Activated T-cell treated with anti-CD3 and anti-CD28 coated beads for 48 hours (primary cell): ENCODE measurements at regions not wholly inside any gene's neighbourhood (a gene's known extent, or its start where the extent isn't known, plus 50 kb on each side); places are given as distances from the start of the nearest gene placed in this dataset.
"Not testable (repeated sequence)": the region's sequence is repeated elsewhere in the genome, so short reads cannot be mapped to it uniquely, and the experiment has no call there.

Source experiments
- DNase-seq: peaks from one replicate; pipeline ENCODE4 v3.0.0-alpha.2; 2020; ENCODE audit warnings: low read depth

DNA sequence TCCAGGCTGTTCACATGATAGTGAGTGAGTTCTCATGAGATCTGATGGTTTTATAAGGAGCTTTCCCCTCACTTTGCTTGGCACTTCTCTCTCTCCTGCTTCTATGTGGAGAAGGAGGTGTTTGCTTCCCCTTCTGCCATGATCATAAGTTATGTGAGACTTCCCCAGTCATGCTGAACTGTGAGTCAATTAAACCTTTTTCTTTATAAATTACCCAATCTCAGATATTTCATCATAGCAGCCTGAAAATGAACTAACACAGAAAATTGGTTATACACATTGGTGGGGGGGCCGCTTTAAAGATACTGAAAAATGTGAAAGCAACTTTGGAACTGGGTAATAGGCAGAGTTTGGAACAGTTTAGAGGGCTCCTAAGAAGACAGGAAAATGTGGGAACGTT is 741.1 kb upstream of the LUZP2 start:
- no peak for DNase-seq

DNA sequence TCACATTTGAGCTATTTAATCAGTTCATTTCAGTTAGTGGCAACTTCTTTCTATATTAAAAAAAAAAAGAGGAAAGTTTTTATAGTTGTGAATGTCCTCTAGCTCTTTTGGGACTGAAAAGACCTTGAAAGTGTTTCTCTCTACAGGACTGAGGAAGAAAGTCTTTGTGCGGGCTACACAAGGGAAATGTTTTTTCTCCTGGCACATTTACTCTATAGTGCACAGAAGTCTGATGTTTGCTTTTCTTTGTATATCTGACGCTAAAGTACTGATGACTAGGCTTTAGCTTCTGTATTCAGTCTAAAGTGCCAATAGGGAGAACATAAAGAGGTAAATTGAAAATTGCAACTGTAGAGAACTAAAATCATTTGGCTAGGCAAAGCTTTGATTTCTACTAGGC is 737.4 kb upstream of the LUZP2 start:
- no peak for DNase-seq

DNA sequence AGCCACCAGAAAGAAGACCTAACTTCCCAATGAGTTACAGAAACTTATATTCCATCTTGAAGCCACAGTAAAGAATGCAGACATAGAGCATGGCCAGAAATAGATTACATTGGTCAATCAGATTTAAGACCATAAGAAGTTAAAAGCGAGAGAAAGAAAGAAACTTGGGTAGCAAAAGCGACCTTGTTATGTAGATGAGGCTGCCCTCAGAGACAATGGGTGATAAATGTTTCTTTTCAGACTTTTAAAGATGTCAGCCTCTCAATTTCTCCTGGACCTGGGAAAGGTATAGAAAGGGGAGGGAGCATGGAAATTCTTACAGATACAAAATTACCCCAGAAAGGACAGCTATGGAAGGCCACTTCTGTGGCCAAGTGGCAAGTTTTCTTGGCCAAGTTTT is 732.6 kb upstream of the LUZP2 start:
- no peak for DNase-seq

DNA sequence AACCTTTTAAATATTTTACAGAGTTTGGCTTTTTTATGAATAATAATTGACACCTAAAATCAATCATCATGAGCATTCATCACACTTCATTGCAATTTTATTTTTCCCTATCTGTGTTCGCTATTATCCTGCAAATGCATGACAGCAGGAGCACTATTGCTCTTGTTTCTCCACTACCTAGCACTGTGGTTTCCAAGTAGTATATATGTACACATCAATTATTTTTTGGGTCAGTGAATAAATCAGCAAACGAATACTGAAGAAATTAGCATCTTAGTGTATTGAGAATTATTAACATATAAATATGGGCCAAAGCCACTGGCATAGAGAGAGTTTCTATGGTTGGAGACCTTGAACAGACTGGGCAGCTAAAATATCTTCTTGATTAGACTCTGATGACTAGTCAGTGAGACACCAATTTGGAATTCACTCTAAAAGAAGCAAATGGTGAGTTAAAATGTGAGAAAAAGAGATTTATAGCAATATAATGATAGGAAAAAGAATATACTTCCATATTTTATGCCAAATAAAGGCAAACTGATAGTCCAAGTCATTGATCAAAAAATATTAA is 731.1 kb upstream of the LUZP2 start:
- DNase-seq = no peak

DNA sequence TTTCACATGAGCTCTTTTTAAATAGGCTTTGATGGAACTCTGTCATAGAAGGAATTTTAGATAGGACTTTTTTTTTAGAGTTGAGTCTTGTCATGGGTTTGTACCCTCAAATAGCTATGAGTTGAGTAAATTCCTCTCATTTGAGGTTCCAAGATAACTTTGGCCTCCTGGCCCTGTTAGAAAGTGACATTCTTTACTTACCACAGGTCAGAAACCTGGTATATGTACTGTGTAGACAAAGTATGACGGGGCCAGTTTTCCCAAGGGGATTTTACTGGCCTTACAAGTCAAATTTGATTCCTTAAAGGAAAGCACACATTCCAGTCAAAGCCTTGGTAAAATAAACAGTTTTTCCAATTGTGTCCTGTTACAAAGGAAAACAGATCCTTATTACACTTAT is 729.3 kb upstream of the LUZP2 start:
- no peak for DNase-seq

DNA sequence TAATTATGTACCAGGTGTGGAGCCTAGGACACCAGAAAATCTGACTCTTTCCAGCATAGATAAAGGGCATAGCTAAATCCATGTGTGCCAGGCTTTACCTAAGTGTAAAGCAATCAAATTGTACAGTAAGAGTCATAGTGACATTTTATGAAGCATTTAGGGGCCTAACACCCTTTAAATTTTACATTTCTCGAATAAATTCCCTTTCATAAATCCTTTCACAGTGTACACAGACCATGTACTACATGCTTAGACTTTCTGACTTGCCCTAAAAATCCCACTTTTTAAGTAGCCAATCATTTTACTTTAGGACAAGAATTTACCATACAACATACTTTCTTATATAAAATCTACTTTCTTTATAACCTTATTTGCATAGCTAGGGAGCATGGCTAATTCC is 727.6 kb upstream of the LUZP2 start:
- no peak for DNase-seq

DNA sequence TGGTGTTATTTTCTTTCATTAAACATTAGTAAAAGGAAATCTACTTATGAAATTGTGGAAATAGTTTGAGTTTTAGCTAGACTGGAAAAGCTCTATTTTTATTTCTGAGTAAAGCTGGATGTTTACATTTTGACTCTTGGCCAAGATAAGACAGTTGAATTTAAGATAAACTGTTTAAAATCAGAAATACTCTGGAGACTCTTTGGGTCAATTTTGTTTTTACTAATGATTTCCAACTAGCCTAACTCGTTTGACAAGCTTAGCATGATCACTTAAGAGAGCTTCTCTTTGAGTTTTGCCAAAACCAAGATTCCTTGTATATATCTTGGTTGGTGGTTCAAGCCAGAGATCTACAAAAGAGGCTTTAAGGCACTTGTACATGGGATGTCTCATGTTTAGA is 724.8 kb upstream of the LUZP2 start:
- DNase-seq = no peak

DNA sequence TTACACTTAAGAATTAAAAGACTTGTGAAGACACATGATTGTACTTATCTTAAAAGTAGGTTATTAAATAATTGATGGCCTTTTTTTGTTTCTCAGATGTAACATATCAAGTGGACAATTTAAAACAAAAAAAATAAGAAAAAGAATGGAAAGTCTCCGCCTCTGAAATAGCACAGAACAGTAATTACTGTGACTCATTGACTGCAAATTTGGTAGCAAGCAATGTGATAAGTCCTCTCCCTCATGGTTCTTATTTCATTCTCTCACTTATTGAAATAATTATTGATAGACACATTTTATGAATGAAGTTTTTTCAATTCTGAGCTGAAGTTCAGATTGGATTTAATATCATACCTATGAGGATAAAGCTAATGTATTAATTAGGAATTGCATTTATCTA is 717.9 kb upstream of the LUZP2 start:
- DNase-seq = no peak

DNA sequence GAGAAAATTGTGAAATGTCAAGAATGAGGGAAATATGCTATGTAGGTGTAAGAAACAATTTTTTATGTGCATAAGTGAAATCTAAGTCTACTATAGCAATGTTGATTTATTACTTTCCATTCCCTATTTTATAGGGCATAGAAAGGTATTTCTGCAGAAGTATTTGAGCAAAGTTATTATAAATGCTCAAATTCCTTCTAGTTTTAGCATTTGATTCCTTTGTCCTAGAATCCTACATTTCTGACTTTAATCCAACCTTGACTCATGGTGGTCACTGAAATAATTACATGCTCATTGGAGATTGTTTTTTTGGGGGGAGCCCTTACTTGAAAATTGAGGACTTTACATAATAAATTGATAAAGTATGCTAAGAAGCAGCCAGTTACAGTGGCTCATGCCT is 716.6 kb upstream of the LUZP2 start:
- no peak for DNase-seq

DNA sequence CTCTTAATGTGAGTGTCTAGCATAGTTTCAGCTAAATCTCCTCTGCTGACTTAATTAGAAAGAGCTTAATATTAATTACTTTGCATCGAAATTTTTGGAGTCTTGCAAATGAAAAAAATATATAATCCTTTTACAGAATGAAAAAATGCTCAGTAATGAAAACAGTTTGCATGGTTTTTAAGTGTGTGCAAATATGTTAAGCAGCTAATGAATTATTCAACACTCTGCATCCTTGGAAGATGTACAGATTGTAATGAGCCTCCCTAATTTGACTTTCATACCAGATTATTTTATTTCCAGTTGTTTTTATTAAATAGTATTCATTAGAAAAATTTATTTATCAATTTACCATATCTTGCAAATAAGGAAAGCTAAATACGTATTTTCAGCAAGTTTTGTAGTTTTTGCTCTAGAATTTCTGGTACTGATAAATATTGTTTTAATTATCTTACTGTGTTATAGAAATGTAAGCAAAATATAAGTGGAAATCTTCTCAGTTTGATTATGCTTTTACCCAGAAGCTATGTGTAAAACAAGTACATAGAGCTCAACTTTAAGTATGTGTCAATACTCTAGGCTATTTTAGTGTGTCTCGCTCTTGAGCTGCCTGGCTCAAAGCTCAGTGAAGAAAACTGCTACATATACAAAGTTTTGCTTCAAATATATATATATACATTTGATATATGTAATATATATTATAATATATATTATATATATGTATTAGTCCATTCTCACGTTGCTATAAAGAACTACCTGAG is 714.9 kb upstream of the LUZP2 start:
- no peak for DNase-seq

DNA sequence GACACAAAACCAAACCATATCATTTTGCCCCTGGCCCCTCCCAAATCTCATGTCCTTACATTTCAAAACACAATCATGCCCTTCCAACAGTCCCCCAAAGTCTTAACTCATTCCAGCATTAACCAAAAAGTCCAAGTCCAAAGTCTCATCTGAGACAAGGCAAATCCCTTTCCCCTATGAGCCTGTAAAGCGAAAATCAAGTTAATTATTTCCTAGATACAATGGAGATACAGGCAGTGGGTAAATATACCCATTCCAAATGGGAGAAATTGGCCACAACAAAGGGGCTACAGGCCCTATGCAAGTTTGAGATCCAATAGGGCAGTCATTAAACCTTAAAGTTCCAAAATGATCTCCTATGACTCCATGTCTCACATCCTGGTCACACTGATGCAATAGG is 709.9 kb upstream of the LUZP2 start:
- not testable (repeated sequence) for DNase-seq

DNA sequence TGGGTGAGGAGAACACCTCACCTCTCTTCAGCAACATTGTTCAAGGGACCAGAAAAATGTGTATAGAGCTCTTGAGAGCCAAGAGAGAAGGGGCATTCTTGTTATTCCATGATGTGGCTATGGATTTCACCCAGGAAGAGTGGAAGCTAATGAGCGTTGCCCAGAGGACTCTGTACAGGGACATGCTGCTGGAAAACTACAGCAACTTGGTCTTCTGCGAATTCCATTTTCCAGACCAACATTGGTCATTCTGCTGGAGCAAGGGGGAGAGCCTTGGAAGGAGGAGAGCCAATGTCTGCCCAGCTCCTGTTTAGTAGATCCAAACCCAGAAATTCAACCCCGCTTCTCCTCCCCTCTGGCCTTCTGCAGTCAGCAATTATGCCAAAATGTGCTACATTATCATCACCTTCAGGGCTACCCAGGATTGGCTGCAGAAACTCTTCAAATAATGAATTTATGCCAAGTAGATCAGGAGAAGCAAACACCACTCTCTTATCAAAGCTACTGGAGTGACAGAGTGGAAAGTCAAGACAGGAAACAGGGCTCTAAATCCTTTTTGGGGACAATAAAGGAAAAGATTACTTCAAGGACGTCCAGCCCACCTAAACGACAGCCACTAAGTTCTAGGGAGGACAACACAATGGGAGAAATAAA is 707.5 kb upstream of the LUZP2 start:
- no peak for DNase-seq

DNA sequence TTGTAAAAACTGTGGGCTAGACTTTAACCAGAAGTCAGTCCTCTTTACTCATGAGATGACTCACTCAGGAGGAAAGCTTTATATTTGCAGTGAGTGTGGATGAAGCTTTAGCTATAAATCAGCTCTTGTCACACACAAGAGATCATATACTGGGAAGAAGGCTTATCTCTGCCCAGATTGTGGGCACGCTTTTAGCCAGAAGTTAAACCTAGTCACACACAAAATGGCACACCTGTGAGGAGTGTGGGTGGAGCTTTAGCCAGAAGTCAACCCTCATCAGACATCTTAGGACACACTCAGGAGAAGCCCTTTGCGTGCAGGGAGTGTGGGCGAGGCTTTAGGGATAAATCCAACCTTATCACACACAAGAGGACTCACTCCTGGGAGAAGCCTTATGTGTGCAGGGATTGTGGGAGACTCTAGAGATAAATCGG is 706.9 kb upstream of the LUZP2 start:
- no peak for DNase-seq

DNA sequence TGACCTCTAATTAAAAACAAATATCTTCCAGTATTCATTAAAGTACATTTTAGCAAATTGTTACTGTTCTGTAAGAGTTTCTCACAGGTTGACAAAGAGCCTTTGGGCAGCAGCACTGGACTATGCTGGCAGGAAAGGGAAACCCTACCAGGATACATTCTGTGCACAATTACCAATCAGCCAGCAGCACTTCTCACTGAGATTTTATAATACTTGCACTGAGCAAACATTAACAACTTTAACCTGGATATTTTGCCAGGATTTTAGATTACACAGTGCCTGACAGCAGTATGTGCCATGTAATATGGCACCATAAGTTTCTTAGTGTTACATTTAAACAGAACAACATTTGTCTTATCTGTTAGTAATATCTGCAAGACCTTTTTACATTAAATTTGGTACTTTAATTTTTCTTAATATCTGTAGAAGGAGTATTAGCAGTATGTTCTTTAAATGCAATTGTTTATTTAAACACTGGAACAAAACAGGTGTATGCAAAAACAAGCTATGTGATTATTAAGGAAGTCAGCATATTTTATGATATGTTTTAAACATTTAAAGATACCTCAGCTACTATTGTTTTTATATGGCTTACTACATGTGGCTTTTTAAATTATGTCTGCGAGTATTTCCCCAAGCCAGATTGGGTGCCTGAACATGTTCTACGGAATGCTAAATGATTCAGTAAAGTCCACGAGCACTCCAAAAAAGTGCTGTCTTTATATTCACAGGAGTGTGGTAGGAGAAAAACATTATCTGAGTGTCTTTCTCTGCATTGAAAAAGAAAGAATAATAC is 699.0 kb upstream of the LUZP2 start:
- DNase-seq = no peak

DNA sequence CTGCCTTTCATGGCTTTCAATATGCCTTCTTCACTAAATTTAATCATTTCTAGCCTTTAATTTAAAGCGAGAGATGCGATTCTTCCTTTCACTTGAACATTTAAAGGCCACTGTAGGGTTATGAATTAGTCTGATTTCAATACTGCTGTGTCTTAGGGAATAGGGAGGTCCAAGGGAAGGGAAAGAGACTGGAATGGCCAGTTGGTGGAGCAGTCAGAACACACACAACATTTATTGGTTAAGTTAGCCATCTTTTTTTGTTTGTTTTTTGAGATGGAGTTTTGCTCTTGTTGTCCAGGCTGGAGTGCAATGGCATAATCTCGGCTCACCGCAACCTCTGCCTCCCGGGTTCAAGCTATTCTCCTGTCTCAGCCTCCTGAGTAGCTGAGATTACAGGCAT is 662.5 kb upstream of the LUZP2 start:
- not testable (repeated sequence) for DNase-seq

DNA sequence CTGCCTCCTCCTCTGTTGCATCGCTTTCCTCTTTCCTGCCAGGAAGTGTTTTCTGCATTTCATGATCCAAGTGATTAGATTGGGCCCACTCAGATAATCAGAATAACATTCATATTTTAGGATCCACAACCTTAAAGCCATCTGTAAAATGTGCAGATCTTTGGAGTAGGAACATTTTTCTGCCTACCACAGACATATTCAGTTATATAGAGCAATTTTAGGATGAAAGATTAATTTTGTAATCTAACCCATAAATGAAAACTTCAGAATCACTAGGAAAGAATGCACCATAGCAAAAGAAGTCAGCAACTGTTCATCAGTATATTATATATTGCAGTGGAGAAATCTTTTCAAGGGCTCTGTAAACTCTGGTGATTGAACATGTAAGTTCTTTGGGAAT is 659.9 kb upstream of the LUZP2 start:
- DNase-seq = no peak

DNA sequence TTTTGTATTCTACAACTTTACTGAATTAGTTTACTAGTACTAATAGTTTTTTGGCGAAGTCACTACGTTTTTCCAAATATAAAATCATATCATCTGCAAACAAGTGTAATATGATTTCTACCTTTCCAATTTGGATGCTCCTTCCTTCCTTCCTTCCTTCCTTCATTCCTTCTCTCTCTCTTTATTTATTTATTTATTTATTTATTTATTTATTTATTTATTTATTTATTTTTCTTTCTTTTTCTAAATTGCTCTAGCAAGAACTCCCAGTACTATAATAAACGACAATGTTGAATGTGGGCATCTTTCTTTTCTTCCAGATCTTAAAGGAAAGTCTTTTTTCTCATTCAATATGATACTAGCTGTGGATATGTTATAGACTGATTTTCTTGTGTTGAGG is 656.0 kb upstream of the LUZP2 start:
- DNase-seq = no peak

DNA sequence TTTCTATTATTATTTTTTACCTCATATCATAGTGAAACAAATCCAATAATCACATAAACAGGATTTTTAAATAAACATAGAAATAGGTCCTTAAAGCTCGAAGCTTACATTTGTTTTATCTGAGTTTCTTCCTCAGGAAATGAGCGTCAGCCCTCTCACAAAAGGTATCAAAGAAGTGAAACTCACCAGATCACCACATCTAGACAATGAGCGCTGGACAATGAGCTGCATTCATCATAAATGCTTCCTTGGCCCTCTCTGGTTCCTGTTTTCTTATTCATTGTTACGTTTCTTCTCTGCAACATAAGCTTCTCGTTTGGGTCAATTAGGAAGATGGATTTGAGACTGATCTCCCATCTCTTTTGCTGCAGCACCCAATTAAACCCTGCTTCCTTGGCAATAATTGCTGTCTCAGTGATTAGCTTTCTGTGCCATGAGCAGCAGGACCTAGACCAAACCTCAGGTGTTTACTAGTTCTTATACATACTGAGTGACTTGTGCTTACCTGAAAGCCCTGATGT is 649.9 kb upstream of the LUZP2 start:
- no peak for DNase-seq

DNA sequence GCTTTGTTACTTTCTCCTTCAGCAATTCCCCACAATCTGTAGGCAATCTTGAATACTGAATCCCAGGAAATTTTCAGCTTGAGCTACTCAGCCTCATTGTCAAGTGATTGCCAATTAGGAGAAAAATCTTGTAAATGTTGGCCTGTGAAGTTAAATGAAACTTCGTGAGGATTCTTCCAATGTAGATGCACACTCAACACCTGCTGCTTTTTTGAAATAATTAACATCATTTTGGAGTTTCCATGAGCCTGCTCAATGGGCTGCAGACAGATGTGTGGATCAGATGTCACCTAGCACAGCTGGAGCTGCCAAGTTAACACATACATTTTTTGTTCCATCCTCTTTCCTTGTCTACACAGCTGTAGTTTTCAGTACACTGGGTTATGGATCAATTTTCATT is 645.6 kb upstream of the LUZP2 start:
- DNase-seq = no peak

DNA sequence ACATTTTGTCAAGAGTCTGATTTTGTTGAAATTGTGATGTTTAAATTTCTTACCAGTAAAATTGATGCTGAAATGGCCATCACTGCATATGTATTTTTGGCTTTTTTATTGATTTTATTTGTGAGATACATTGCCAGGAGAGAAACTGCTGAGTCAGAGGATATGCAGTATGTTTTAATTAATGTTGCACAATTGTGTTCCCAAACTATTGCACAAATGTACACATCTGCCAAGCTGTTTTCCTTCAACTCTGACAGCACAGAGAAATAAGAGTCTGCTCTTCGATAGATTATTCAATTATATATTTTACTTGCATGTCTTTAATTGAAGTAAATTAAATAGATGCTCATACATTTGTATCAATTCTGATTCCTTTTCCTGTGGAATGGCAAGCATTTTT is 640.2 kb upstream of the LUZP2 start:
- no peak for DNase-seq

DNA sequence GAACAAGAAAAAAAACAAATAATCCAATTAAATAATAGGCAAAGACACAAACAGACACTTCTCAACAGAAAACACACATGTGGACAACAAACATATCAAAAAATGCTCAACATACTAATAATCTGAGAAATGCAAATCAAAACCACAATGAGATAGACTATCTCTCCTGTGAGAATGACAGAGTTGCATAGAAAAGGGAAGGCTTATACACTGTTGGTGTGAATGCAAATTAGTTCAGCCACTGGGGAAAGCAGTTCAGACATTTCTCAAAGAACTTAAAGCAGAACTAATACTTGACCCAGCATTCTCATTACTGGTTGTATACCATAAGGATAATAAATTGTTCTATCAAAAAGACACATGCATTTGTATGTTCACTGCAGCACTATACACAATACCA is 637.8 kb upstream of the LUZP2 start:
- no peak for DNase-seq

DNA sequence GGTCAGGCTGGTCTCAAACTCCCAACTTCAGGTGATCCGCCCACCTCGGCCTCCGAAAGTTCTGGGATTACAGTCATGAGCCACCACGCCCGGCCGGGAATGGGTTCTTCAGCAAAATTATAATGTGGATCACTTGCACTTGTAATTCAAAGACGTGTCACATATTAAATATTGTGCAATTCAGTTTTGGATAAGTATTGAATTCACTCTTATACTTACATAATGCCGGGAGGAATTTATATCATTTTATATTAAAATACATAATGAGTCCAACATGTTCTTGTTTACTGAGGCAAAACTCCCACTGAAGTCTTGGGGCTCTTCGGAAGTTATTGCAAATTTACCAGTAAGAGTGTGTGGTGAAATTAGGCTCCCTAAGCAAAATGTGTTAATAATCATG is 635.2 kb upstream of the LUZP2 start:
- no peak for DNase-seq
